ENCODE measurements at regions not wholly inside any gene's neighbourhood (a gene's known extent, or its start where the extent isn't known, plus 50 kb on each side); places are given as distances from the start of the nearest gene placed in this dataset.

- FAIRE-seq (no peak), DNase-seq (ENCODE audit: insufficient read length, low spot score) (no peak)
- no peak for TF ChIP-seq POU2F2 (IDR thresholded peaks at IDR 0.05; ENCODE audit: low read depth, low read length)
- TF ChIP-seq POLR2AphosphoS5 (IDR thresholded peaks at IDR 0.05; ENCODE audit: low read depth, low read length): no peak
- no peak for TF ChIP-seq SPI1 (IDR thresholded peaks at IDR 0.05; ENCODE audit: low read depth, low read length)
- no peak for TF ChIP-seq POLR2A (IDR thresholded peaks at IDR 0.05; ENCODE audit: low read depth, low read length)
- no peak for TF ChIP-seq PAX5 (IDR thresholded peaks at IDR 0.05; ENCODE audit: insufficient read depth, low read length, severe bottlenecking)
- no peak for TF ChIP-seq TAF1 (IDR thresholded peaks at IDR 0.05; ENCODE audit: low read depth, low read length)
Measured at GRCh38 chr2:42938671-42939370, 146.4 kb upstream of the HAAO start.

- DNase-seq (ENCODE audit: insufficient read length, low spot score) (no peak), FAIRE-seq (no peak)
- TF ChIP-seq POLR2AphosphoS5 (IDR thresholded peaks at IDR 0.05; ENCODE audit: low read depth, low read length): no peak
- no peak for TF ChIP-seq POLR2A (IDR thresholded peaks at IDR 0.05; ENCODE audit: low read depth, low read length)
- no peak for TF ChIP-seq TAF1 (IDR thresholded peaks at IDR 0.05; ENCODE audit: low read depth, low read length)
- TF ChIP-seq POU2F2 (IDR thresholded peaks at IDR 0.05; ENCODE audit: low read depth, low read length): no peak
- no peak for TF ChIP-seq SPI1 (IDR thresholded peaks at IDR 0.05; ENCODE audit: low read depth, low read length)
- no peak for TF ChIP-seq PAX5 (IDR thresholded peaks at IDR 0.05; ENCODE audit: insufficient read depth, low read length, severe bottlenecking)
Measured at GRCh38 chr2:42937171-42937875, 144.9 kb upstream of the HAAO start.

- FAIRE-seq (peak; percentile 38), DNase-seq (ENCODE audit: insufficient read length, low spot score) (no peak)
- TF ChIP-seq TAF1 (IDR thresholded peaks at IDR 0.05; ENCODE audit: low read depth, low read length) (no peak), PAX5 (IDR thresholded peaks at IDR 0.05; ENCODE audit: insufficient read depth, low read length, severe bottlenecking) (no peak), POU2F2 (IDR thresholded peaks at IDR 0.05; ENCODE audit: low read depth, low read length) (no peak), POLR2A (IDR thresholded peaks at IDR 0.05; ENCODE audit: low read depth, low read length) (no peak), SPI1 (IDR thresholded peaks at IDR 0.05; ENCODE audit: low read depth, low read length) (no peak), POLR2AphosphoS5 (IDR thresholded peaks at IDR 0.05; ENCODE audit: low read depth, low read length) (no peak)
Measured at GRCh38 chr2:42935692-42936671, 143.6 kb upstream of the HAAO start.

GRCh38 chr2:42934580-42935186 lies 142.3 kb upstream of the HAAO start:
- TF ChIP-seq POU2F2 (IDR thresholded peaks at IDR 0.05; ENCODE audit: low read depth, low read length) (no peak), SPI1 (IDR thresholded peaks at IDR 0.05; ENCODE audit: low read depth, low read length) (no peak), POLR2AphosphoS5 (IDR thresholded peaks at IDR 0.05; ENCODE audit: low read depth, low read length) (no peak), POLR2A (IDR thresholded peaks at IDR 0.05; ENCODE audit: low read depth, low read length) (no peak), TAF1 (IDR thresholded peaks at IDR 0.05; ENCODE audit: low read depth, low read length) (no peak), PAX5 (IDR thresholded peaks at IDR 0.05; ENCODE audit: insufficient read depth, low read length, severe bottlenecking) (no peak)
- FAIRE-seq (no peak), DNase-seq (ENCODE audit: insufficient read length, low spot score) (no peak)

- DNase-seq (ENCODE audit: insufficient read length, low spot score) (no peak), FAIRE-seq (no peak)
- no peak for TF ChIP-seq TAF1 (IDR thresholded peaks at IDR 0.05; ENCODE audit: low read depth, low read length)
- TF ChIP-seq POU2F2 (IDR thresholded peaks at IDR 0.05; ENCODE audit: low read depth, low read length): no peak
- TF ChIP-seq POLR2AphosphoS5 (IDR thresholded peaks at IDR 0.05; ENCODE audit: low read depth, low read length): no peak
- no peak for TF ChIP-seq PAX5 (IDR thresholded peaks at IDR 0.05; ENCODE audit: insufficient read depth, low read length, severe bottlenecking)
- TF ChIP-seq SPI1 (IDR thresholded peaks at IDR 0.05; ENCODE audit: low read depth, low read length): no peak
Measured at GRCh38 chr2:42933824-42934254, 141.5 kb upstream of the HAAO start.

GRCh38 chr2:42932271-42933151 lies 140.1 kb upstream of the HAAO start:
- FAIRE-seq (no peak), DNase-seq (ENCODE audit: insufficient read length, low spot score) (no peak)
- TF ChIP-seq POLR2AphosphoS5 (IDR thresholded peaks at IDR 0.05; ENCODE audit: low read depth, low read length): no peak
- no peak for TF ChIP-seq SPI1 (IDR thresholded peaks at IDR 0.05; ENCODE audit: low read depth, low read length)
- no peak for TF ChIP-seq POU2F2 (IDR thresholded peaks at IDR 0.05; ENCODE audit: low read depth, low read length)
- no peak for TF ChIP-seq POLR2A (IDR thresholded peaks at IDR 0.05; ENCODE audit: low read depth, low read length)
- no peak for TF ChIP-seq PAX5 (IDR thresholded peaks at IDR 0.05; ENCODE audit: insufficient read depth, low read length, severe bottlenecking)
- no peak for TF ChIP-seq TAF1 (IDR thresholded peaks at IDR 0.05; ENCODE audit: low read depth, low read length)

- FAIRE-seq (no peak), DNase-seq (ENCODE audit: insufficient read length, low spot score) (no peak)
- TF ChIP-seq PAX5 (IDR thresholded peaks at IDR 0.05; ENCODE audit: insufficient read depth, low read length, severe bottlenecking): no peak
- no peak for TF ChIP-seq POLR2A (IDR thresholded peaks at IDR 0.05; ENCODE audit: low read depth, low read length)
- no peak for TF ChIP-seq POLR2AphosphoS5 (IDR thresholded peaks at IDR 0.05; ENCODE audit: low read depth, low read length)
- TF ChIP-seq SPI1 (IDR thresholded peaks at IDR 0.05; ENCODE audit: low read depth, low read length): no peak
- TF ChIP-seq POU2F2 (IDR thresholded peaks at IDR 0.05; ENCODE audit: low read depth, low read length): no peak
- no peak for TF ChIP-seq TAF1 (IDR thresholded peaks at IDR 0.05; ENCODE audit: low read depth, low read length)
Measured at GRCh38 chr2:42931818-42932195, 139.4 kb upstream of the HAAO start.
